ENCODE measurements at regions not wholly inside any gene's neighbourhood (a gene's known extent, or its start where the extent isn't known, plus 50 kb on each side); places are given as distances from the start of the nearest gene placed in this dataset.

GRCh38 chr21:38997051-38997842, 186.0 kb downstream of the PSMG1 start:
- Histone ChIP-seq H3K4me1 (ENCODE audit: insufficient read depth, low read length) (peaks cover 30% of the 10 kb centered on the region), H3K36me3 (ENCODE audit: low read depth, low read length) (no peaks in the 10 kb centered on the region), H3K4me2 (ENCODE audit: low read length) (no peak overlapping the region), H3K9me2 (replicated peaks; ENCODE audit: low read length) (no peaks in the 10 kb centered on the region), H3F3A (ENCODE audit: low read length, unreplicated experiment) (no peaks in the 10 kb centered on the region), H3K27me3 (ENCODE audit: low read length) (no peaks in the 10 kb centered on the region), H3K79me2 (ENCODE audit: low read length) (no peaks in the 10 kb centered on the region), H4K20me1 (ENCODE audit: low read length) (no peaks in the 10 kb centered on the region), H3K9me3 (ENCODE audit: low read length) (no peaks in the 10 kb centered on the region), H3K9ac (ENCODE audit: low read length) (no peak overlapping the region), H2AFZ (ENCODE audit: low read length) (no peak overlapping the region), H3K27ac (ENCODE audit: low read length) (no peak overlapping the region), H3K4me3 (ENCODE audit: low read length) (no peak overlapping the region)
- POLR2A ChIA-PET (ENCODE audit: unreplicated experiment): no interaction called here
- intact Hi-C loops (cut with micrococcal nuclease): no loop called here
- TF ChIP-seq EZH2 (IDR thresholded peaks at IDR 0.05; ENCODE audit: low read length, unreplicated experiment) (no peak), EZH2phosphoT487 (IDR thresholded peaks at IDR 0.05; ENCODE audit: borderline replicate concordance, low read length) (no peak), CTCF (conservative IDR thresholded peaks at IDR 0.05; ENCODE audit: low read depth, low read length) (no peak)
- CTCF ChIA-PET: no interaction called here
- ATAC-seq: no peak
- BruUV-seq (replicated peaks): no TSS peak
- no peak for DNase-seq

GRCh38 chr21:38996355-38996754, 186.9 kb downstream of the PSMG1 start:
- no peaks in the 10 kb centered on the region for H3K9me3 ChIP-seq (ENCODE audit: low read length)
- no peak overlapping the region for H3K4me2 ChIP-seq (ENCODE audit: low read length)
- H4K20me1 ChIP-seq (ENCODE audit: low read length): no peaks in the 10 kb centered on the region
- H3F3A ChIP-seq (ENCODE audit: low read length, unreplicated experiment): no peaks in the 10 kb centered on the region
- no peak overlapping the region for H3K9ac ChIP-seq (ENCODE audit: low read length)
- CTCF ChIA-PET: no interaction called here
- BruUV-seq (replicated peaks): no TSS peak
- no peak overlapping the region for H3K4me3 ChIP-seq (ENCODE audit: low read length)
- no peak for DNase-seq
- H3K79me2 ChIP-seq (ENCODE audit: low read length): no peaks in the 10 kb centered on the region
- peaks cover 29% of the 10 kb centered on the region for H3K4me1 ChIP-seq (ENCODE audit: insufficient read depth, low read length)
- ATAC-seq: no peak
- no peak overlapping the region for H2AFZ ChIP-seq (ENCODE audit: low read length)
- POLR2A ChIA-PET (ENCODE audit: unreplicated experiment): no interaction called here
- no peak for TF ChIP-seq EZH2phosphoT487 (IDR thresholded peaks at IDR 0.05; ENCODE audit: borderline replicate concordance, low read length)
- no peak for TF ChIP-seq EZH2 (IDR thresholded peaks at IDR 0.05; ENCODE audit: low read length, unreplicated experiment)
- no peak for TF ChIP-seq CTCF (conservative IDR thresholded peaks at IDR 0.05; ENCODE audit: low read depth, low read length)
- no peaks in the 10 kb centered on the region for H3K27me3 ChIP-seq (ENCODE audit: low read length)
- H3K27ac ChIP-seq (ENCODE audit: low read length): no peak overlapping the region
- intact Hi-C loops (cut with micrococcal nuclease): no loop called here
- no peaks in the 10 kb centered on the region for H3K9me2 ChIP-seq (replicated peaks; ENCODE audit: low read length)
- no peaks in the 10 kb centered on the region for H3K36me3 ChIP-seq (ENCODE audit: low read depth, low read length)

GRCh38 chr21:38995731-38996130, 187.5 kb downstream of the PSMG1 start:
- no peaks in the 10 kb centered on the region for H3K9me3 ChIP-seq (ENCODE audit: low read length)
- H3K27ac ChIP-seq (ENCODE audit: low read length): no peak overlapping the region
- no peak overlapping the region for H3K4me3 ChIP-seq (ENCODE audit: low read length)
- ATAC-seq (no peak), DNase-seq (no peak)
- H3K4me2 ChIP-seq (ENCODE audit: low read length): no peak overlapping the region
- H3F3A ChIP-seq (ENCODE audit: low read length, unreplicated experiment): no peaks in the 10 kb centered on the region
- no peak overlapping the region for H2AFZ ChIP-seq (ENCODE audit: low read length)
- H3K27me3 ChIP-seq (ENCODE audit: low read length): no peaks in the 10 kb centered on the region
- TF ChIP-seq CTCF (conservative IDR thresholded peaks at IDR 0.05; ENCODE audit: low read depth, low read length) (no peak), EZH2 (IDR thresholded peaks at IDR 0.05; ENCODE audit: low read length, unreplicated experiment) (no peak), EZH2phosphoT487 (IDR thresholded peaks at IDR 0.05; ENCODE audit: borderline replicate concordance, low read length) (no peak)
- peaks cover 23% of the 10 kb centered on the region for H3K4me1 ChIP-seq (ENCODE audit: insufficient read depth, low read length)
- no peak overlapping the region for H3K9ac ChIP-seq (ENCODE audit: low read length)
- H4K20me1 ChIP-seq (ENCODE audit: low read length): no peaks in the 10 kb centered on the region
- intact Hi-C loops (cut with micrococcal nuclease): no loop called here
- POLR2A ChIA-PET (ENCODE audit: unreplicated experiment): no interaction called here
- H3K79me2 ChIP-seq (ENCODE audit: low read length): no peaks in the 10 kb centered on the region
- BruUV-seq (replicated peaks): no TSS peak
- no peaks in the 10 kb centered on the region for H3K9me2 ChIP-seq (replicated peaks; ENCODE audit: low read length)
- CTCF ChIA-PET: no interaction called here
- H3K36me3 ChIP-seq (ENCODE audit: low read depth, low read length): no peaks in the 10 kb centered on the region
